ENCODE measurements at regions not wholly inside any gene's neighbourhood (a gene's known extent, or its start where the extent isn't known, plus 50 kb on each side); places are given as distances from the start of the nearest gene placed in this dataset.
"Not testable (repeated sequence)": the region's sequence is repeated elsewhere in the genome, so short reads cannot be mapped to it uniquely, and the experiment has no call there.

DNA sequence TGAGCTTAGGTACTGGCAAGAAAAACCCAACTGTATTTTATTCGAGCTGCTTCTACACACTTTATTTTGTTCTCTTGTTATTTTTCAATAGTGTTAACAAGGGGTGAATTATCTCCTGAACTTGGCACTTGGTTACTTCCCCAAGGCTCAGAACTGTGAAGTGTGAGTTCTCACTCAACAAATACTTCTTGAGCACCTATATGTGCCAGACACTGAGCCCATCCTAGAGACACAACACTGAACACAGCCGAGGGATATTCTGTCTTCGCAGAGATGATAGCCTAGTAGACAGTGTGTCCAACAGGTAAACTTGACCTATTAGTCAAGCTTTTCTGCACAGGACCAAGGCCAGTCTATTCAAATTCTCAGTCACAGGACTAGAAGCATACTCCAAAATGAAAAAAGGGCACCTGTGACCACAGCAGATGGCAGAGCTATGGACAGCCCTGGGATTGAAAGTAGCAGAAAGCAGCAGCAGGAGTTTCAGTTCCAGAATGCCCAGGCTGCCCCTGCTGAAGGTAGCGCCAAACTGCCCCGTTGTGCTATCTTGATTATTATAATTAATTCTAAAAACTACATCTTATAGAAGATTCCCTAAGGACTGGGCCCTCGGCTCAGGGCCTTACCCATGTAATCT, 77.8 kb upstream of the TAB2 start:
- no peak for DNase-seq (ENCODE audit: low spot score)

DNA sequence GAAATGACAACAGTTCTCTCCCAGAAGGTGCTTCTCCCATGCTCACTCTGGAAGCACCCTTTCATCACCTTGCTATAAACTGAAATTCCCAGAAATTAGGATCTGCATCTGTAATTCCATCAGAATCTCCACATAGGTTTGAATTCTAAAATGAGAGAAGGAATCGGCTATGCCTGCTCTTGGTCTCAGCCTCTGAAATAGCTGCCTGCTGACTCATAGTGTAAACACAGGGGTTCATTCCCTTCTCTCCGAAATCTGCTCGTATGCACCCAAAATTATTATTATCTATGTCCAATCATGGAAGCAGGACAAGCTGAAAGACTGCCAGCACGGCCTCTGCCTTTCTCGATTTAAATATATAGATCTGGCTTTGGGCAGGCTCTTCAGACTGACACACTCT, 74.6 kb upstream of the TAB2 start:
- DNase-seq (ENCODE audit: low spot score), result no peak

DNA sequence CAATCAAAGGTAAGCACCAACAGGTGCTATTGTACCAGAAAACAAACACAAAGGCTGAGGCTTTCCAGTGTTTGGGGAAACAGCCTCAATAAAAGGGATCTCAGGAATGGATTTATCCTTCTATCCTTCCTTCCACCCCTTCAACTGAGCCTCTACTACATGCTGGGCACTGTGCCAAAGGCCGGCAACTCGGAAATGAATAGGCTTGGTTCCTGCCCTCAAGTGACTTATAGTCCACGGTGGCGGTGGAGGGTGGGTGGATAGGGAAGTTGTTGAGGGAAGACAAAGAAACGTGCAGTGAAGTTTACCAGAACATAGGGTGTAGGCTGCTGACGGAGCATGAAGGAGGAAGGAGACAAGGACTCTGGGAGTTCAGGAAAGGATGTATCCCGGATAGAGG, 73.4 kb upstream of the TAB2 start:
- no peak for DNase-seq (ENCODE audit: low spot score)

DNA sequence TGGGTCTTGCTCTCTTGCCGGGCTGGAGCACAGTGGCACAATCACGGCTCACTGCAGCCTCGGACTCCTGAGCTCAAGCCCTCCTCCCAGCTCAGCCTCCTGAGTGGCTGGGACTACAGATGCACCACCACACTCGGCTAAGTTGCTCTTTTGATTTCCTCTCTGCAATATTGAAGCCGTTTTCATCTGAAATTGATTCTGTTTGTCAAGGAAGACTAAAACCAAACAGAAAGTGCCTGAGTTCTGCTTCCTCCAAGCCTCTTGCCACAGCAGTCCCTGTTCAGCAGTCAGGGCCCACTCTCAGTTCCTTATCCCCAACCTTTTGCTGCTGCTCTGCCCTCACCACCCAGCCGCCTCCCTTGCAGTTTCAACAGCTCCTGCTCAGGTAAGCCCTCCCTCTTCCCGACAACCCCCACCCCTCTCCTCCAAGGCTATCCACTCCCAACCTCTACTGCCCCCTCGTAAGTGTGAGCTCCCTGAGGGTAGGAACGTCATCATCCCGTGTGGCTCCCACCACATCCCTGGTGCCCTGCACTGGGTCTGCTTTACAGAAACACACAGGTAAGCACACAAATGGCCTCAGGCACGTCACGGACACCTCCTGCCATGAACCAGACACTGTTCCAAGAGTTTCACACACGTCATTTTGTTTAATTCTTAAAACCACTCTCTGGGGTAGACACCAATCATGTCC, 70.7 kb upstream of the TAB2 start:
- no peak for DNase-seq (ENCODE audit: low spot score)

DNA sequence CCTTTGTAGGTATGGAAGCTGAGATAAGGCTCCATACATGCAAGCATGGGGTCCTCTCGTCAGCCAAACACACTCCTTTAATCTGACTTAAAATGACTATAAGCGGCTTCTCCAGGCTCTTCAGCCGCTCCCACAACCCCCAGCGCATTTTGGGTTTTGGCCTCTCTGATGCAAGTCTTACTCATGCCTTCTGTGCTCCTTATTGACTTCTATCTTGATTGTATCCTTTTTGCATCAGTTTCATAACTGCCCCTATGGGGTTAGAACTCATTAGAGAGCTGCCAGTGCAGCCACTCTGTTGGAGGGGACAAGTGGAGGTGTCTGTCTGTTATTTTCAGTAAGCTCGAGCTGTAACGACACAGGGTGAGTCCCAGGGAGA, 70.1 kb upstream of the TAB2 start:
- no peak for DNase-seq (ENCODE audit: low spot score)

DNA sequence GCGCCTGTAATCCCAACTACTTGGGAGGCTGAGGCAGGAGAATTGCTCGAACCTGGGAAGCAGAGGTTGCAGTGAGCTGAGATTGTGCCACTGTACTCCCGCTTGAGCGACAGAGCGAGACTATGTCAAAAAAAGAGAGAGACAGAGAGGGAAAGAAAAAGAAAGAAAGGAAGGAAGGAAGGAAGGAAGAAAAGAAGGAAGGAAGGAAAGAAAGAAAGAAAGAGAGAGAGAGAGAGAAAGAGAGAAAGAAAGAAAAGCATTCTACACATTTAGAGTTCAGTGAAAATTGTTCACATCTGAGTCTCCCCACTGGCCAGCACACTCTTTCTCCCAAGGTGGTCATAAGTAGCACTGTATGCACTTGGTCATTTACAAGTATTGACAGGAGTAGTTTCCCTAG, 69.2 kb upstream of the TAB2 start:
- DNase-seq (ENCODE audit: low spot score), result not testable (repeated sequence)

DNA sequence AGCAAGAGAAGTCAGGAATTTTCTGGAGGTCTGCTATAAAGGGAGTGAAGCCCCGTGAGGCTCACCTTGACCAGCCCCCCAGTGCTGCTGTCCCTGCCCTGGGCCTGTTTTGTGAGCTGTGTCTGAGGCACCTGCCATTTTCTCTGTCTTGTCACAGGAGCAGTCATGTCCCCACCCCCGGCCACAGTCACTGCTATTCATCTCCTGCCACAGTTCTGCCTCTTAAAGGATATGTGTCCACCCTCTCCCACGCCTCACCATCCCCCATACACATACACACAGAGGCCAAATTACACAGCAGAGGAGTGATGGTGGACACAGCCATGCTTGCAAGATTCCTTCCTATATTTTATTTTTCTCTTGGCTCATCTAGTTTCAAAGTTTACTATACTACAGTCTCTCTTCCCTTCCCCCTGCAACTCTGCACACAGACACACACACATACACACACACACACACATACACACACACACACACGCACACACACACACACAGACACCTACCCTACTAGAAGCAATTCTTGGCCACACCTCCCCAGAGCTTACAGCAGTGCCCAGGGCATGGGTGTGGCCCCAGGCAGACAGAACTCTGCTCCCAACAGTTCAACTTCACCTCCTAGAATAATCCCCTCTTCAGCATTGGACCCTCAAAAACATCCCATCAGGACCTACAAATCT, 68.7 kb upstream of the TAB2 start:
- DNase-seq (ENCODE audit: low spot score), result no peak

DNA sequence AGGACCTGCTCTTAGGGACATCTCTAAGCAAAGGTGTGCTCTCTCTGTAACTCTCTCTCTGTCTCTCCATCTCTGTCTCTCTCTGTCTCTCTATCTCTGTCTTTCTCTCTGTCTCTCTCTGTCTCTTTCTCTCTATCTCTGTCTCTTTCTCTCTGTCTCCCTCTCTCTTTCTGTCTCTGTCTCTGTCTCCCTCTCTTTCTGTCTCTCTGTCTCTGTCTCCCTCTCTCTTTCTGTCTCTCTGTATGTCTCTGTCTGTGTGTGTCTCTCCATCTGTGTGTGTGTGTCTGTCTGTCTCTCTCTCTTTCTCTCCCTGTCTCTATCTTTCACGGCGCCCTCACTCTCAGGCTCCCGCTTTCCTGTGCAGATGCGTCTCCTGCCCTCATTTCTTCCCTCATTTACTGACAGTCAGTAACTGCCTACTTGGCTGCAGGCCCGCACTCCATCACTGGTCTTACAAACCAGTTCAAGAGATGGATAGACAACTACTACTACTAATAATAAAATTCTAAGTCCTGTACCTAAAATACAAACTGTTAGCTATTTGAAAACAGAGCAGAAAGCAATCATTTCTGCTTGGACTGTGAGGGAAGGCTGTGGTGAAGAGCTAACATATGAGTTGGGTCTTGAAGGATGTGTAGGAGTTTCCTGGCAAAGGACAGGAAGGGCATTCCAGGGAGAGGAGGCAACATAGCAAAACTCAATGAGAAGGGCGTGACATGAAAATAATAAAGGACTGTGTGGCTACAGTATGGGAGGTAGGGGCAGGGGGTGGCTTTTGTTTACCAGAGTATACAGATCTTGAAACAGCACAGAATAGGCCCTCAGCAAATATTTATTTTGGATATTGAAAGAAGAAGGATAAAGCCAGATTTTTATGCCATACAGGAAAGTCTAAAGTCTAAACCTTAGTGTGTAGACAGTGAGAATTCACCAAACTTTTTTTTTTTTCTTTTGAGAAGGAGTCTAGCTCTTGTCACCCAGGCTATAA, 67.8 kb upstream of the TAB2 start:
- no peak for DNase-seq (ENCODE audit: low spot score)

DNA sequence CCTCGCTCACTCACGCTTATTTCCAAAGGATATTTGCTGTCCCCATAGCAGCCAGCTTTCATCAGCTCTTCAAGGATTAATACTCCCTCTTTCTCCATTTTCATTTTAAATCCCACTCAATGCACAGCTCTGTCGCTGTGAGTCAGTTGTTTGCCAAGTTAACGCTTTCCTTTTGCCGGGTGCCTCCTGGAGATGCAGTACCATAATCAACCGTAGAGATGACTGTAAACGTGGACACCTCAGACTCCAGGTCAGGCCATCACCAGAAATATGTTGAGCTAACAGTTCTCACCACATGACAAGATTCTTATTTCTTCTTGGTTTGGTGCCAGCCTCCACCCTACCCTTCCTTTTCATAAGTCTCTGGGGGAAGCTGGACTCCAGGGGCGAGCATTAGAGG, 66.6 kb upstream of the TAB2 start:
- no peak for DNase-seq (ENCODE audit: low spot score)

DNA sequence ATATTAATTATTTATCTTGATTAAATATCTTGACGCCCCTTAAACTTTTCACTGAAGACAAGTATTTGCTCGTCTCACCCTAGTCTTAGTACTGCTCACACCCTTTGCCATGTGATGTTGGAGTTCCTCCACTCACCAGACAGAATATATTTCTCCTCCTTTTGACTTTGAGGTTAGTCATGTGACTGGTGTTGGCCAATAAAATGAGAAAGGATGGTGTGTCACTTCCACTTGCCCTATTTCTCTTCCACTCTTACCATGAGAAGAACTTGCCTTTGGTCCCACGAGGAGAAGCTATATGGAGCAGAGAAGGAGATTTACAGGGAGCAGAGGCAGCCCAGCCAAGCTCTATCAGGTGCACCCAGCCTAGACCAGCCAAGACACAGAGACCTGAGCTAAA, 64.9 kb upstream of the TAB2 start:
- no peak for DNase-seq (ENCODE audit: low spot score)

DNA sequence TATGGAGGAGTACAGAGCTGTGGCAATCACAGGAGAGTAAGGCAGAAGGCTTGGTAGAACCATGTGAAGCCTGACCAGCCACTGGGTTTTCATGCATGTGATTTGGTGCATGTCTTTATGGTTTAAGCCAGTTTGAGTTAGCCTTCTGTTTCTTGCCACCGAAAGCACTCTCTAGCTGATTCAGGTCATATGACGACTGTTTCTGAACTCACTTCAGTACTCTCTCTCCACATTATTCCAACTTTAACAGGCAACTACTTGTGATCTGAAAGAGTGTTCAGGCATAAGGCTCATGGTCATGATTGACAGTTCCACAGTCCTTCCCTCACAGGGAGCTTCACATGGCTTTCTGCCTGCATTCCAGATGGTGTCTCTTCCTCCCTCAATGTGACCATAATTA, 63.3 kb upstream of the TAB2 start:
- no peak for DNase-seq (ENCODE audit: low spot score)

DNA sequence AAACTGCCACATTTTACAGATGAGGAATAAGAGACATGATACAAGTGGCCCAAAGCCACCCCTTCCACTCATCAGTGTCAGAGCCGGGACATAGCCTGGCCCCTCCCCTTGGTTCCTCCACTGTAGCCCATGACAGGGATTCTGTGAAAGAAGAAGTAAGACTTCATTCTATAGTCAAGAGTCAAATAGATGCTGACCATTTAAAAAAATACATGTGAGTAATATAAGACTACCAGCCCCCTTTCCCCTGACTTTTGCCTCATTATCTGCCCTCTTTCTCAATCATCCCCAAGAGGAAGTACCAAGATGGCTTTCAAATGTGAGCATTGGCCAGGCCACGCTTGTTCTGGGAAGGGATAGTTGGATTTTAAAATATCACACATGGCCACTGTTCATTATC, 57.8 kb upstream of the TAB2 start:
- DNase-seq (ENCODE audit: low spot score), result no peak

DNA sequence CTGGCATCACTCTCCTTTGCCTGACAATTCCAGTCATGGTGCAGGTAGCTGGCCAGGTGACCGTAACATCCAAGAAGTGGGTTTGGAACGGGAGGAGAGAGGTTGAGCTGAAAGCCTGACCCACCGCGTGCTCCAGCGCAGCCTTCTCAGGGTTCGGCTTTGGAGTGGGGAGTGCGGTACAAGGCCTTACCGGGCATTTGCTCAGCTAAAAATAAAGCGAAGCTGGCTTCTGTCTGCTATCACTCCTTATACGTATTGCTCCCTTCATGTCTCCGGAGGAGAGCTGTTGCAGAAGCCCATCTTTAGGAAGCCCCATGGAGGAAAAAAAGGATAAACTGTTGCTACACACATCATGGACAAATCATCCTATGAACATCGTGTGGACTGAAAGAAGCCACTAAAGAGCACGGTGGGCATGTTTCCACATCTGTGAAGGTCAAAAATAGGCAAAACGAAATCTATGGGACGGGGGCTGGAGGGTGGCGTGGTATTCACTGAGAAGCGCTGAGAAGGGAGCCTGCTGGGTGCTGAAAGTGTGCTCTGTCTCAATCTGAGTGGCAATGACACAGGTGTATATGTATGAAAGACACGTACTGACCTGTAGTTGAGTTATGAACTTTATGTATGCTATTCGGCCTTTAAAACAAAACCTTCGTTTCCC, 57.2 kb upstream of the TAB2 start:
- DNase-seq (ENCODE audit: low spot score), result no peak

DNA sequence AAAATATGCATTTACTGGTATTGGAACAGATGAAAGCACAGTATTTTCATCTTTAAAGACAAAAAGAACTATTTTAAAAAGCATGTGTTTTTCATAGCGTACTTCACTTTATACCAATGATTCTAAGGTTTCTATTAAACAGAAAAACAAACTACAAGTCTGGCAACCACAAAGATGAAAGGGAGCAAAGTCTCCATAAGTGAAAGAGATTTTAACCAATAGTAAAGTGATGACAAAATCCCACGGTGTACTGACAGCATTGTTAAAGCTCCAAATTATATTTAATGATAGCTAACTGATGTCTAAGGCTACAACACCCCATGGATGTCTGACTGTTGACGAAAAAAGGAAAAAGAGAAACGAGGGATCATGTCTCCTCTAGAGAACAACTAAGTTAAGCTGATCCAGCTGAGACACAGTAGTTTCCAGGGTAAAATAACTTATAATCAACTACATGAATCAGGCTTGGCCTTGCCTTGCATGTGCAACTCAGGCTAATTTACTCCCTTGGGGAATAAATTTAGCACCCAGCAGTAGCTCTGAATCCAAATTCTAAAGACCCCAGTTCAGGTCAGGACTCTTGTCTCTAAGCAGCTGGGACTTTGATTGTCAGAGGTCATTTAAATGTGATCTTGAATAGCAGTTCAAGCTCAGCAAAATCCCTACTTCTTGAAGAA, 56.0 kb upstream of the TAB2 start:
- DNase-seq (ENCODE audit: low spot score), result no peak

DNA sequence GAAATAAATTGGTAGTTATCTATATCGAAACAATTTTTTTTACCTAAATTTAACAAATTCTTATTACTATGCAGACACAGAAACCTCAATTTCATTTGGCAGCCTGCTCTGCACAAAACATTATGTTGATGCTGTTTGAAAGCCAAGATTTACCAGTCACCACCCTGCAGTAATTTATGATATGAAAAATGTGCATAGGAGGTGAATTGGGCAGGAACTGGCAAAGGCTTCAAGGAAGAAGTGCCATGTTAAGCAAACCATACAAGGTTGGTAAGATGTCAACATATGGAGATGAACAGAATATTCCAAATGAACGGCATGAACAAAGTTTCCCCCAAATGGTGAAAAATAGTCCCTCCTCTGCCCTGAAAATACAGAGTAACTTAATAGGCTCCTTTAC, 54.2 kb upstream of the TAB2 start:
- DNase-seq (ENCODE audit: low spot score), result no peak

DNA sequence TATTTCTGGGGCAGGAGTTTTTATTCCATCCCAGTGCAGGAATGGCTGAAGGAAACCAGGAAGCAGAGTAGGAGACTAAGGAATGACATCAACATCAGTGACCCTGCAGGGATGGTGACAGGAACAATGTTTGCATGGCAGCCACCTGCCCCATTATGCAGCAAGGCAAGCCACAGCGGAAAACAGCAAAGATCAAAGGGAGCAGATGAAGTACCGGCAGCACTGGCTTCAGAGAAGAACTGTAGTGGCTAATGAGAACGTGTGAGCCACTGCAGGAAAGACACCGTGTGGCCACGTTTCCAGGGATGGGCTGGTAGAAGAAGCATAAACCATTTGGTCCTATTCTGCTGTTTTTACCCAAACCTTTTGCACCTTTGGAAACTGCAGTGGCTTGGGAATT, 52.9 kb upstream of the TAB2 start:
- no peak for DNase-seq (ENCODE audit: low spot score)

DNA sequence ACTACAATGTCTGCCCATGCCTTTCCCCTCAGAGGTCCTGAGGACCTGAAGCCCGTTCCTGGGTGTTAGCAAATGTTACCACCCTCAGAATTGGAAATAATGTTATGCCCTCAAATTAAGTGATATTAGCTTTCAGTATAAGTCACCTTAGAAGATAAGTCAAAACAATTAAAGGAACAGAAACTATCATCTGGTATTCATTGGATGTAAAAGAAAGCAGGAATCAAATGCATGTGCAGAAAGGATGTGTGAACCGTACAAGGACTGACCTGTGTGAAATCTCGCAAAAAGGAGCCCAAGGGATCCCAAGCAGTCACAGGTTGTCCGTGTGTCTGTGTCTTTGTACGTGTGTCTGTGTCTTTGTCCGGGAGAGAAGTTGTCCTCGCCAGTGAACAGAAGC, 51.6 kb upstream of the TAB2 start:
- no peak for DNase-seq (ENCODE audit: low spot score)

DNA sequence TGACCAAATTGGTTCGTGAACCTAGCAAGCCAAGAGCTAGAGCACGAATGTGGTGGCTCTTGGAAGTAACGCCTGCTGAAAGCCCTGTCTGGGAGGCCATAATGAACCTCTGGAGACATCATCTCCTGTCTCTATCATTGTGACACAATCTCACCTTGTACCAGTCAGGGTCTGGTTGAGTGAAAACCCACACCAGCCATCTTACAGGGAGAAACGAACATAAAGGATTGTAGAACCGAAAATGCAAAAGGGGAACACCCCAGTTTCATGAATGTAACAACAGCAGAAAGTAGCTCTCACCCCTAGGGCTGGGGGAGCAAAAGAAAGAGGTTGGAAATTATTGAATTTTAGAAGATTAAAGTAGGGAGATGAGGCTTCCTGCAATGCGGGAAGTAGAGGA, 50.9 kb upstream of the TAB2 start:
- no peak for DNase-seq (ENCODE audit: low spot score)

DNA sequence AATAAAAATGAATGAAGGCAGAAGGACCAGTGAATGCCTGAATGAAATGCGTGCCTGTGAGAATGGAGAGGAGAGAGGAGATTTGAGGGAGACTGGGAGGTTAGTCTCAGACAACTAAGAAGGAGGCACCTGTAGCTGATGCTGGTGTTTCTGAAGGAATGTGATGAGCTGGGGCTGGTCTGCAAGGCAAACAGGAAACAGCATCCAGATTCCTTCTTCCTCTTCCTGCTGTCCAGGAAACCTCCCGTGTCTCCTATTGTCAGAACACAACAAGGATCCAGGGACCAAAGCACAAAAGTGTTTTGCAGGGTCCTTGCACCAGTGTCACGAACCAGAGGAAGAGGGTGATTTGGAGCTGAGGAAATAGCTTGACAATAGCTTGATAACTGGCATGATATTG, 50.4 kb upstream of the TAB2 start:
- DNase-seq (ENCODE audit: low spot score), result no peak

DNA sequence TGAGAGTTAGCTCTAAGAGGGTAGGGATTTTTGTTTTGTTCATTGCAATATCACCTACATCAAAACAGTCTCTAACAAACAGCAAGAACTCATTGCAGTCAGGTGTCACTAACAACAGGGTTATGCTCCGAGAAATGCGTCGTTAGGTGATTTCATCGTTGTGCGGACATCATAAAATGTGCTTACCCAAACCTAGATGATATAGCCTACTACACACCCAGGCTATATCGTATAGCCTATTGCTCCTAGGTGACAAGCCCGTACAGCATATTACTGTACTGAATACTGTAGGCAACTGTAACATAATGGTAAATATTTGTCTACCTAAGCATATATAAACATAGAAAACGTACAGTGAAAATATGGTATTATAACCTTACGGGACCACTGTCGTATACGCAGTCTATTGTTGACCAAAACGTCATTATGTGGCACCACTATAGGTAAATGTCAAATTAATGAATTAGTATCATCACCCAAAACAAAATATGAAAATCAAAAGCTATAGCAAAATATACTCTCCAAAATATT, 49.9 kb upstream of the TAB2 start:
- DNase-seq (ENCODE audit: low spot score), result no peak

All from ecto neural progenitor cell (in vitro differentiated cells).